ENCODE measurements at regions not wholly inside any gene's neighbourhood (a gene's known extent, or its start where the extent isn't known, plus 50 kb on each side); places are given as distances from the start of the nearest gene placed in this dataset.

DNA sequence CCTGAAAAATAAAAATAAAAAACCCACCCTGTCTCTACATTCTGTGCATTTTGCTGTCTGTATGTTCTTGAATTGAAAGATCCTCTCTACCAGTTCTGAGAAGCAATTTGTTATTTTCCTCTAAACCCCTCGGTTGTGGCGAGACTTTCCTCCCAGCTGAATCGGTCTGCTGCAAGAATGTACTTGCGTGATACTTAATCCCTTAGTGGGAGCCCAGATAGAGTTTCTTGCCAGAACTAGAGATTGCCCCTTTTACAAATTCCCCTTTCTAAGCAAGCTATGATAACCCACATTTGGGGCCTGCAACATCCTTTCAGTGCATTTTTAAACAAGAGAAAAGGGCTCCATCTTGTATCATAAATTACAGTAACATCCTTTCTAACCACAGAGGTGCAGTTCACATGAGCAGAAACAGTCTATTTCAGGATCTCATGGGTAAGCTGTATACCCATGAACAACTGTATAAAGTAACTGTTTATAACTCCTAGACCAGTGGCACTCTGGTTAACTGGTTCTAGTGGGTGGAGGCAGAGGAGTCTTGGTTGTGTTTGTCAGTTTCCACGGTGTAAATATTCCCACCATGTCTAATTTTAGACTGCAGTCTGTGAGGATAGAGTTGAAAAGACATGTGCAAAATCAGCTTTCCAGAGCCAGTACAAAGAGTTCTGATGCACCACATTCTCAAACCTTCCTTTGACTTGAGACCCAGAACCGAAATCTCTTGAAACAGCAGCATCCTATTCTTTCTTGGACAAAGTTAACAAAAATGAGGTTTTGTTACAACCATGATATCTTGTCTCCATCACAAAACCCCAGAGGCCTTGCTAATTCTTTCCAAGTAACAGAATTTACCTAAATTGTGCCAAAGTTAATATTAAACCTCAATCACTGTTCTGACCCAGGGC, 113.1 kb upstream of the ZNF217 start:
- TF ChIP-seq TEAD4 (IDR thresholded peaks at IDR 0.05) (no peak), CEBPB (IDR thresholded peaks at IDR 0.05) (no peak), TAF1 (IDR thresholded peaks at IDR 0.05; ENCODE audit: low read depth) (no peak), NFIC (IDR thresholded peaks at IDR 0.05) (no peak), EP300 (IDR thresholded peaks at IDR 0.05; ENCODE audit: borderline replicate concordance) (no peak; the same call in 1 of the 2 replicates)
- TF ChIP-seq, protein P1, sequence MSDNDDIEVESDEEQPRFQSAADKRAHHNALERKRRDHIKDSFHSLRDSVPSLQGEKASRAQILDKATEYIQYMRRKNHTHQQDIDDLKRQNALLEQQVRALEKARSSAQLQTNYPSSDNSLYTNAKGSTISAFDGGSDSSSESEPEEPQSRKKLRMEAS (IDR thresholded peaks at IDR 0.05) = no peak

Measured in Ishikawa (cell line).